ENCODE measurements at regions not wholly inside any gene's neighbourhood (a gene's known extent, or its start where the extent isn't known, plus 50 kb on each side); places are given as distances from the start of the nearest gene placed in this dataset.
"Not testable (repeated sequence)": the region's sequence is repeated elsewhere in the genome, so short reads cannot be mapped to it uniquely, and the experiment has no call there.

DNA sequence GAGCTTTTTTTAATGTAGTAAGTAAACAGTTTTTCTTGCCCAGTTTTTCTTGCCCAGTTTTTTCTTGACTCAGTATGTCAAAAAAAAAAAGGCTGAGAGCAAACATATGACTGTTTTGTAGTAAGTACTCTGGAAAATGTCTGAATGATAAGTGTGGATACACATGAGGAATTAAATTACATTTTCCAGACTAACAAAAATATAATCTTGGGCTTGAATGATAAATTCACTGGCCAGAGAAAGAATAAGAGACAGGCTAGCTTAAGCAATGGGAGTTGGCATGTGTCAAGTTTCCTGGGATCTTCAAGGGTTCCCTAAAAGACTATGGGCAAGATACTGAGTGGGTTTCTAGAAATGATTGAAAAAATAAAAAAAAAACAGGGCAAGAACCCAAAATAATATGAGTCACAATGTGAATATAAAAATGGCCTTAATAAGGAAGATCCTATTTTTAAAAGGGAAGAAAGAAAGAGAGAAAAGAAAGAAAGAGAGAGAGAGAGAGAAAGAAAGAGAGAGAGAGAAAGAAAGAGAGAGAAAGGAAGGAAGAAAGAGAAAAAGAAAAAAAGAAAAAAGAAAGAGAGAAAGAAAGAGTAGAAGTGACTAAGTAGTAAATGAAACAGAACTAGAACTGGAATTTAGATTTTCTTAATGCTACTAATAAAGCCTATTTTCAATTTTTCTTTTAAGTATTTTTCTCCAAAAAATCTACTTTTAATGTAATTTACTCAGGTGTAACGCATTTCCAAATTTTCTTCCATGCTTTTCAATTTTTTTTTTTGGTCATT lies 60.2 kb downstream of the TFPI2 start:
- DNase-seq, result no peak

DNA sequence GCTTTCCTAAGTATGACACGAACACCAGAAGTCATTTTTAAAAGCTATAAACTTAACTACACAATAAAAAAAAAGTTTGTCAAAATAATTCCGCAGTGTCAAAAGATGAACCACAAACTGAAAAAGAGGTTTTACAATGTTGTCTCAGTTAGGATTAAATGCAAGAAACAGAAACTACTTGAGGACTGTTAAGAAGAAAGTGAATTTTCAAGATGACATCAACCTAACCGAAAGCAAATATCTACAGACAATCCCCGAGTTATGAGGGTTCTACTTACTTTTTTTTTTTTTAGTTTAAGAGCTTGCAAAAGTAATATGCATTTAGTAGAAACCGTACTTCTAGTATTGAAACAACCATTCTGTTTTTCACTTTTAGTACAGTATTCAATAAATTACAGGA lies 62.3 kb downstream of the TFPI2 start:
- no peak for DNase-seq

- DNase-seq, result no peak
Observed at GRCh38 chr7:93823621-93824020, 66.9 kb downstream of the TFPI2 start.

- DNase-seq, result no peak
Observed at GRCh38 chr7:93821463-93821862, 69.1 kb downstream of the TFPI2 start.

GRCh38 chr7:93819699-93820098 lies 70.9 kb downstream of the TFPI2 start:
- no peak for DNase-seq

DNA sequence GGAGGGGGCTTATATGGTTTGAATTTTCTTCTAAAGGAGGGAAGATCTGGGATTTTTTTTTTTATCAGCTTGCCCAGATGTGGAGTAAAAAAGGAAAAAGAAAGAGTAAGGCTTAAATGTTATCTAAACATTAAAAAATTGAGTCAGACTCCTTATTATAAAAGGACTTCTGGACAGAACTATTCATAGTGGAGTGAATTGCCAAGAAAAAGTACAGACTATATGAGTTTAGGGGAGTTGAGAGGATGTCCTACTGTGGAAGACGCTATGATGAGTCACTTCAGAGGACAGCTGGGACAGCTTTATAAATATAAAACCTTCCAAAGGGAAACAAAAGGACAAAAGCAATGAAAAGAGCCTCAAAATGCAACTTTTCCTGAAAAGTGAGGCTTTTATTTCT lies 73.0 kb downstream of the TFPI2 start:
- no peak for DNase-seq

DNA sequence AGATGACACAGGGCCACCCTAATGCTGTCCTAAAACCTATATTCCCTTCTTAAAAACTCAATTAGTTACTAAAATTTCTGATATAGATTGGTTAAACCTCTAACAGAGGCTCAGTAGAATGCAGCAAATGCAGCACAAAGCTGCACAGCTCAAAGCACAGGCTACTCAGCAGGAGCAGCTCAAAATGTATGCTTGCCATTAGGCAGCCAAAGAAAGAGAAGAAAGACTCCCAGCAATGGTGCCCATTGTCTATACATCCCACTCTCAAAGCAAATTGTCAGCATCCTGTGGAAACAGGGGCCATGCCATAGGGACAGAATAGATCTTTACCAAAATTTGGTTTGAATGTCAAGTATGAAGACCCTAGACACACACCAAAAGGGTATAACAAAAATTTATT lies 73.5 kb downstream of the TFPI2 start:
- DNase-seq, result no peak

GRCh38 chr7:93813514-93813913 lies 77.0 kb downstream of the TFPI2 start:
- DNase-seq, result no peak

- DNase-seq, result no peak
Observed at GRCh38 chr7:93812061-93812460, 78.5 kb downstream of the TFPI2 start.

- no peak for DNase-seq
Observed at GRCh38 chr7:93811198-93811597, 79.4 kb downstream of the TFPI2 start.

DNA sequence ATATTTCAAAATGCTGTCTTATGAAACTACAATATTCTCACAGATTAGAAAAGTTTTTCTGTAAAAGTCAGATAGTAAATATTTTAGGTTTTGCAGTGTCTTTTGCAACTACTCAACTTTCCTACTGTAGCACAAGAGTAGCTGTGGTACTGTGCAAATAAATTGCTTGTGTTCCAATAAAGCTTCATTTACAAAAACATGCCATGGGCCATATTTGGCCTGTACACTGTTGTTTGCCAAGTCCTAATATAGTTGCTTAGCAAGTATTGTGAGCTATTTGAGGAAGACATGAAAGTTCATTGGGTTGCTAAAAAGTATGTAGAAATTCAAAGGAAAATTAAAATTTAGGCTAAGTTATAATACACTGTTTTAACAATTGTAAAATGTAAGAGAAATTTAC lies 80.0 kb downstream of the TFPI2 start:
- no peak for DNase-seq

DNA sequence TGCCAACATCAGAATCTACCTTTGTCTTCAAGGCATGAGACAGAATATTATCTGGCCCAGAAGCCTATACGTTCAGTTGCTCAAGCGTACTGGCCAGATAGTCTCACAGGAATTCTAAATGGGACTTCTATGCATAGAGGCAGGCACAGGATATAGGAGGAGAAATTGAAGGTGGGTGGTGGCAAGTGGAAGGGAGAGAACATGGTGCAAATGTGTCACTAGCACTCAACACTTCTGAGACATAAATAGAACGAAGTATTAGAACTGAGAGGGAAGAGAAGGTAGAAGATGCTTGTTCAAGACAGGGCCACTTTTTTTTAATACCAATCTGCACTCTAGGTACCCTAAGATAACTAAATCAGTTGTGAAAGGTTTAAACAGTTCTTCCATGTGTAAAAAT lies 85.8 kb downstream of the TFPI2 start:
- DNase-seq, result no peak

DNA sequence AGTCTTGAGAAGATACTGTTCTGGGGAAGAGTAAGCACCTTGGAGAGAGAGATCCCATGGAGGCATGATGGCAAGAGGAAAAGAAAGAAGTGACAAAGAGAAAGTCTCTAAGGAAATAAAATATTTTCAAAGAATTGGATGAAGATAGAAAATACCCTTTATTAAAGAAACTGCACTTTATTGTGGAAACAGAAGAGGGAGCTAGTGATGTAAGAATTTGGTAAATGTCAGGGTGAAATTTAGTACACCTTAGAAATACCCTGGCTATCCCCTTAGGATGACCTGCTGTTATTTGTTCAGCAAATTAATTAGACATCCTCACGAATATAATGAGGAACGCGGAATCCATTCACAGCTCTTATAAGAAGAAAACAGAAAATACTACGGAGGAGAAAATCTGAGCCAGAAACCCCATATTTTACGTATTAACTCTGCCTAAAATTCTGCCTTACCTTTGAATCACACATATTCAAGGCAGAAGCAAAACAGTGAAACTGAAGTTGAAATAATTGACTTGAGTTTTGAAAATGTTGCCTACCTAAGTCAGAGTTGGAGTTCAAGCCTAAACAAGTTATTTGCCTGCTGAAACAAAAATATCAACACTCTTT lies 90.7 kb downstream of the TFPI2 start:
- peak; percentile 20 for DNase-seq

DNA sequence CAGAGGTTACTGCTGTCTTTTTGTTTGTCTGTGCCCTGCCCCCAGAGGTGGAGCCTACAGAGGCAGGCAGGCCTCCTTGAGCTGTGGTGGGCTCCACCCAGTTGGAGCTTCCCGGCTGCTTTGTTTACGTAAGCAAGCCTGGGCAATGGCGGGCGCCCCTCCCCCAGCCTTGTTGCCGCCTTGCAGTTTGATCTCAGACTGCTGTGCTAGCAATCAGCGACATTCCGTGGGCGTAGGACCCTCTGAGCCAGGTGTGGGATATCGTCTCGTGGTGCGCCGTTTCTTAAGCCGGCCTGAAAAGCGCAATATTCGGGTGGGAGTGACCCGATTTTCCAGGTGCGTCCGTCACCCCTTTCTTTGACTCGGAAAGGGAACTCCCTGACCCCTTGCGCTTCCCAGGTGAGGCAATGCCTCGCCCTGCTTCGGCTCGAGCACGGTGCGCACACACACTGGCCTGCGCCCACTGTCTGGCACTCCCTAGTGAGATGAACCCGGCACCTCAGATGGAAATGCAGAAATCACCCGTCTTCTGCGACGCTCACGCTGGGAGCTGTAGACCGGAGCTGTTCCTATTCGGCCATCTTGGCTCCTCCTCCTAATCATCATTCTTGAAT lies 97.4 kb downstream of the TFPI2 start:
- not testable (repeated sequence) for DNase-seq

- no peak for DNase-seq
Observed at GRCh38 chr7:93779115-93779514, 111.4 kb downstream of the TFPI2 start.

GRCh38 chr7:93778384-93778783 lies 112.2 kb downstream of the TFPI2 start:
- DNase-seq, result no peak

DNA sequence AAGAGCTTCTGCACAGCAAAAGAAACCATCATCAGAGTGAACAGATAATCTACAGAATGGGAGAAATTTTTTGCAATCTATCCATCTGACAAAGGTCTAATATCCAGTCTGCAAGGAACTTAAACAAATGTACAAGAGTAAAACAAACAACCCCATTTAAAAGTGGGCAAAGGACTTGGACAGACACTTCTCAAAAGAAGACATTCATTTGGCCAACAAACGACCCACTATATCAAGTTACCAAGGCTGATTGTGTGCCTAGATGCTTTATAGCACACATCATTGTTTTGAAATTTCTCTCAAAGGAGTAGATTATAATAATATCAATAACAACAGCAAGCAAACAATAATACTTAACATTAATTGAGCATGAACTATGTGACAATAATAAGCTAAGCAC lies 117.1 kb downstream of the TFPI2 start:
- no peak for DNase-seq

GRCh38 chr7:93765475-93765874 lies 125.1 kb downstream of the TFPI2 start:
- no peak for DNase-seq

DNA sequence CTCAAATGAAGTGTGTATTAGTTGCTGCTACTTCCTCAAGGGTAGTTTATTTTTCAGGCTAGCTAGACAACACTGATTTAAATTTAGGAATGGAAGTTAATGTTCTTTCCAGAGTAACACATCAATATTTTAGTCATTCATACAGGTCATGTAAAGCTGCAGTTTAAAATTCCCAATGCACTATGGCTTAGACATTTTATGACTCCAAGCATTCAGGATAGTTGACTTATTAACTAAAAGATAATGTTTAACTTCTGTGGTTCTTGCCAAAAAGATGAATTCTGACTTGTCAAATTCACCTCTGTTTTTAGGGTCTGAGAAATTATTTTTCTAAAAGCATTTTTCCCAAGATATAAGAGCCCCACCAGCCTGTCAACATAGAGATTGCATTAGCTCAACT lies 131.9 kb downstream of the TFPI2 start:
- DNase-seq, result no peak

DNA sequence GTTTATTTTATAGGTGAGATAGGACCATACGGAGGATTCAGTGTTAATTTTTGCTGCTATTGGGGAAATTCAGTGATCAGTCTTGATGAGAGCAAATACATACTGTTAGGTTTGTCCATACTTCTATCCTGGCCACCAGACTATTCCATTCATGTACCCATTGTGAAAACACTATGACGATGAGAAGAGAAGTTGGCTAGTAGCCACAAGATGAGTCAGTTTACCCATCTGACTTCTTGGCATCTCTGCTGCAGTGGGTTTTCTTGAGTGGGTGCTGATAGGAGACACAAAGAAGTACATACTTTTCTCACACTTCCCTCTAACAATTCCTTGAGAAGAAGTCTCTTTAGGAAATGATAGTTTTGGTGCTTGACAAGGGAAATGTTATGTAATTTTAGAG lies 133.1 kb downstream of the TFPI2 start:
- no peak for DNase-seq

DNA sequence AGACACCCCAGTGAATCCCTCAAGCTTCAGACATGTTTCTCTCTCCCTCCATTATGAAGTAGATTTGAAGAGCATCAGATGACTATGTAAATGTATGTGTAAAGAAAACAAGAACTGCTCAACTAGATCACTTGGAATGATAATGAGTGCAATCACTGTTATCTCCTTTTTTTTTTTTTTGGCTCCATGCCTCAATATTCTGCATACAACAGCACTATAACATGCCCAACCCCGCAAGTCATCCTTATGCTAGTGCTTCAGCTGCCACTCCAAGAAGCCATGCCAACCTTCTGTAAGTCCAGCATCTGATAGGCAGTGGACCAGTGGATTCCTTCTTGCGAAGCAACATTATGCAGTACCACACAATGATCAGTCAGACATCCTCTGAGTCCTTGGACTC lies 133.7 kb downstream of the TFPI2 start:
- DNase-seq, result no peak

DNA sequence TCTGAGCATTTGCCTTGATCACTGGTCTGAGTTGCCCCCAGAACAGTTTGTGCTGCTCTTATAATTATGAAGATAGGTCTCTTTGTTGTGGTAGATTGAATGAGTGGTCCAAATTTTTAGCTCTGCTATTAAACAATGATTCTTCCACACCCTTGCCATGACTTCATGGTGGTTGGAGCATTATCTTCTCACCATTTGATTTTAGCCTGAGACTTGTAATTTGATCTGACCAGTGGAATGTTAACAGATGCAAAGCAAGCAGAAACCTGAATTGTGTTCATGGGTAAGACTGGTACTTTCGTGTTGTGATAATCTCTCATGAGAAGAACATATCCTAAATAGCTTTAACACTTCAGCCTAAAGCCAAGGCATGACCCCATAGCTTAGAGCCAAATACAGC lies 139.1 kb downstream of the TFPI2 start:
- peak; percentile 59 for DNase-seq

DNA sequence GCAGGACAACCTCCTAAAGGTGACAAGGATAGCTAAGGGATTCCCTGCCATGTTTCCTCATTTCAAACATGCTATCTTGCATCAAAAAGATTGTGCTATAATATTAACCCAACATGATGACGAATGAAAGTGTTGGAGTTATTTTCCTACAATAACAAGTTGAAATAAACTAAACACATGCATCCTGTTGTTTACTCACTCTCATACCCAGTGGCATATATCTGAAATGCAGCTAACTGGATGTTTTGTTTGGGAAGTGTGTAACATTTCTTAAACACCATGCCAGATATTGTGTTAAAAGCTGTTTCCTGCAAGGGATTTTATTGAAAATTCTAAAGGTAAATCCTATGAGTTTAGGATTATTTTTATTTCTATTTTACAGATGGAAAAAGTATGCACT lies 139.6 kb downstream of the TFPI2 start:
- no peak for DNase-seq

DNA sequence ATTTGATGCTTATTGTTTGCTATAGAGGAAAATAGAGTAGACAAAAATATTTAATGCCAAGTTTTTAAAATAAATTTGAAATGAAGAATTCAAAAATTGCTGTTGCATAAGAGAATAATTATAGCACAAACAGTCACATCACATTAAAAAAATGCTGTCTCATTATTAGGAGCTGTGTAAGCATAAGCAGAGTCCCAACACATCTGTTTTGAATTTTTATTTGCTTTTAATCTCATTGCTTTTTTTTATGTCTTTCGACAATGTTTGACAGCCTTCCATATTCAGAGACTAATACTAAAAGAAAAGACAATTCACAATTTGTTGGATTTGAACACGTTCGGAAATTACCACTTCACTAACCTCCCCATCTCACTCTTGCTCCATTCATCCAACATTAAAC lies 143.5 kb downstream of the TFPI2 start:
- no peak for DNase-seq

GRCh38 chr7:93739424-93739823 lies 151.1 kb downstream of the TFPI2 start:
- no peak for DNase-seq

All from NCI-H2171 treated with DMSO at 0.1 percent for 48 hours (cell line).